WTC11 (cell line): ENCODE measurements at regions not wholly inside any gene's neighbourhood (a gene's known extent, or its start where the extent isn't known, plus 50 kb on each side); places are given as distances from the start of the nearest gene placed in this dataset.

ENCODE experiments used
- CREB1 ChIP-seq: sonication (generic); formaldehyde crosslinking; IDR thresholded peaks from 2 replicates; pipeline ENCODE4 v1.8.0; 2023; ENCODE audit warnings: mild to moderate bottlenecking, missing genetic modification reagents
- IRF2 ChIP-seq: sonication (generic); formaldehyde crosslinking; IDR thresholded peaks from 2 replicates; pipeline ENCODE4 v1.8.0; 2022; ENCODE audit warnings: low read depth, missing genetic modification reagents, borderline replicate concordance
- JUN ChIP-seq: sonication (generic); formaldehyde crosslinking; IDR thresholded peaks from 2 replicates; pipeline ENCODE4 v1.8.0; 2023; ENCODE audit warnings: mild to moderate bottlenecking, missing genetic modification reagents
- NFATC4 ChIP-seq: fragments of 250-450 bp; sonication (Bioruptor Pico); IDR thresholded peaks from 2 replicates; pipeline ENCODE4 v1.9.0; 2021; ENCODE audit warnings: mild to moderate bottlenecking
- SMAD3 ChIP-seq: sonication (generic); formaldehyde crosslinking; IDR thresholded peaks from 2 replicates; pipeline ENCODE4 v1.8.0; 2022; ENCODE audit warnings: missing genetic modification reagents, mild to moderate bottlenecking, borderline replicate concordance
- SMAD4 ChIP-seq: sonication (generic); formaldehyde crosslinking; IDR thresholded peaks from 2 replicates; pipeline ENCODE4 v1.8.0; 2022; ENCODE audit warnings: mild to moderate bottlenecking, missing genetic modification reagents
- TEAD4 ChIP-seq: sonication (generic); formaldehyde crosslinking; IDR thresholded peaks from 2 replicates; pipeline ENCODE4 v1.8.0; 2022; ENCODE audit warnings: mild to moderate bottlenecking, missing genetic modification reagents
- TF ChIP-seq, protein P1 (sequence below): fragments of 200-600 bp; IDR thresholded peaks from 2 replicates; pipeline ENCODE4 v1.8.0; 2022; ENCODE audit warnings: antibody characterized with exemption
- TF ChIP-seq, protein P2 (sequence below): sonication (generic); formaldehyde crosslinking; IDR thresholded peaks from 2 replicates; pipeline ENCODE4 v1.8.1; 2022; ENCODE audit warnings: low read depth, missing genetic modification reagents, borderline replicate concordance
- TF ChIP-seq, protein P3 (sequence below): sonication (generic); formaldehyde crosslinking; IDR thresholded peaks from 2 replicates; pipeline ENCODE4 v1.8.1; 2023; ENCODE audit warnings: mild to moderate bottlenecking, missing genetic modification reagents, moderate library complexity
- TF ChIP-seq, protein P4 (sequence below): sonication (generic); formaldehyde crosslinking; IDR thresholded peaks from 2 replicates; pipeline ENCODE4 v1.8.0; 2023; ENCODE audit warnings: mild to moderate bottlenecking, missing genetic modification reagents
- TF ChIP-seq, protein P5 (sequence below): sonication (generic); formaldehyde crosslinking; IDR thresholded peaks from 2 replicates; pipeline ENCODE4 v1.8.0; 2022; ENCODE audit warnings: mild to moderate bottlenecking, missing genetic modification reagents

DNA sequence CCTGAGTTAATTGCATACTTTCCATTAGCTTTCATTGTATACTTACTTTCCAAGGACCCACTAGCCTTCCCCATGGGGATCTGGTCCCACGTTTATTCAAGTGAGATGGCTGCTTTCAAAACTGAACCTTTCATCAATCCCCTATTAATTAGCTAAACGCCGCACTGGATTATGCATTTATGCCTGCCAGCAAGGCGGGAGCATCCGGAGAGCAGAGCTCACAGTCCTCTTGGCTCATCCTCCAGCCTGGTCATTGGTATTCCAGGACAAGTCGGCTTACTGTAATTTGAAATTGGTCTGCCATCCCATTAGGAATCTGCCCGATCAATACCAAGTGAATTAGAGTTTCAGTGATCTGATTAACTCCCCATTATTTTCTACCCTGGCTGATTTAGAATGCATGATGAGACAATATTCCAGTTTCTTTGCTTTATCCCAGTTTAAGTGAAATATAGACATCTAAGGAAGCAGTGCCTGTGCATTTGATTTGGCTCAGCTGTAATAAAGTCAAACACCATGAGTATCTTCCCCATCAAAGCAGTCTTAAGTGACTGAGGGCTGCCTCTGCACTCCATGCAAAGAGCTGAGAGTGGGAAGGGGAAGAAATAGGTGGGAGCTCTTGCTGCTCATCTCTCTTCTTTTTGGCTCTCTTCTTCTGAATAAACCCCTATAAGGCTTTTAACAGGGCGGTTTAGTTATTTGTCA, 411.4 kb downstream of the GPAT3 start:
- TF ChIP-seq IRF2 (CRISPR knock-in tag) (no peak), SMAD3 (CRISPR knock-in tag) (no peak), SMAD4 (no peak), NFATC4 (CRISPR knock-in tag) (no peak), TEAD4 (CRISPR knock-in tag) (no peak), JUN (CRISPR knock-in tag) (no peak), CREB1 (CRISPR knock-in tag) (no peak)
- TF ChIP-seq, protein P1, sequence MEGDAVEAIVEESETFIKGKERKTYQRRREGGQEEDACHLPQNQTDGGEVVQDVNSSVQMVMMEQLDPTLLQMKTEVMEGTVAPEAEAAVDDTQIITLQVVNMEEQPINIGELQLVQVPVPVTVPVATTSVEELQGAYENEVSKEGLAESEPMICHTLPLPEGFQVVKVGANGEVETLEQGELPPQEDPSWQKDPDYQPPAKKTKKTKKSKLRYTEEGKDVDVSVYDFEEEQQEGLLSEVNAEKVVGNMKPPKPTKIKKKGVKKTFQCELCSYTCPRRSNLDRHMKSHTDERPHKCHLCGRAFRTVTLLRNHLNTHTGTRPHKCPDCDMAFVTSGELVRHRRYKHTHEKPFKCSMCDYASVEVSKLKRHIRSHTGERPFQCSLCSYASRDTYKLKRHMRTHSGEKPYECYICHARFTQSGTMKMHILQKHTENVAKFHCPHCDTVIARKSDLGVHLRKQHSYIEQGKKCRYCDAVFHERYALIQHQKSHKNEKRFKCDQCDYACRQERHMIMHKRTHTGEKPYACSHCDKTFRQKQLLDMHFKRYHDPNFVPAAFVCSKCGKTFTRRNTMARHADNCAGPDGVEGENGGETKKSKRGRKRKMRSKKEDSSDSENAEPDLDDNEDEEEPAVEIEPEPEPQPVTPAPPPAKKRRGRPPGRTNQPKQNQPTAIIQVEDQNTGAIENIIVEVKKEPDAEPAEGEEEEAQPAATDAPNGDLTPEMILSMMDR = no peak
- TF ChIP-seq, protein P2, sequence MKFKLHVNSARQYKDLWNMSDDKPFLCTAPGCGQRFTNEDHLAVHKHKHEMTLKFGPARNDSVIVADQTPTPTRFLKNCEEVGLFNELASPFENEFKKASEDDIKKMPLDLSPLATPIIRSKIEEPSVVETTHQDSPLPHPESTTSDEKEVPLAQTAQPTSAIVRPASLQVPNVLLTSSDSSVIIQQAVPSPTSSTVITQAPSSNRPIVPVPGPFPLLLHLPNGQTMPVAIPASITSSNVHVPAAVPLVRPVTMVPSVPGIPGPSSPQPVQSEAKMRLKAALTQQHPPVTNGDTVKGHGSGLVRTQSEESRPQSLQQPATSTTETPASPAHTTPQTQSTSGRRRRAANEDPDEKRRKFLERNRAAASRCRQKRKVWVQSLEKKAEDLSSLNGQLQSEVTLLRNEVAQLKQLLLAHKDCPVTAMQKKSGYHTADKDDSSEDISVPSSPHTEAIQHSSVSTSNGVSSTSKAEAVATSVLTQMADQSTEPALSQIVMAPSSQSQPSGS (CRISPR knock-in tag) = no peak
- TF ChIP-seq, protein P3, sequence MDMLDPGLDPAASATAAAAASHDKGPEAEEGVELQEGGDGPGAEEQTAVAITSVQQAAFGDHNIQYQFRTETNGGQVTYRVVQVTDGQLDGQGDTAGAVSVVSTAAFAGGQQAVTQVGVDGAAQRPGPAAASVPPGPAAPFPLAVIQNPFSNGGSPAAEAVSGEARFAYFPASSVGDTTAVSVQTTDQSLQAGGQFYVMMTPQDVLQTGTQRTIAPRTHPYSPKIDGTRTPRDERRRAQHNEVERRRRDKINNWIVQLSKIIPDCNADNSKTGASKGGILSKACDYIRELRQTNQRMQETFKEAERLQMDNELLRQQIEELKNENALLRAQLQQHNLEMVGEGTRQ (CRISPR knock-in tag) = no peak
- TF ChIP-seq, protein P4, sequence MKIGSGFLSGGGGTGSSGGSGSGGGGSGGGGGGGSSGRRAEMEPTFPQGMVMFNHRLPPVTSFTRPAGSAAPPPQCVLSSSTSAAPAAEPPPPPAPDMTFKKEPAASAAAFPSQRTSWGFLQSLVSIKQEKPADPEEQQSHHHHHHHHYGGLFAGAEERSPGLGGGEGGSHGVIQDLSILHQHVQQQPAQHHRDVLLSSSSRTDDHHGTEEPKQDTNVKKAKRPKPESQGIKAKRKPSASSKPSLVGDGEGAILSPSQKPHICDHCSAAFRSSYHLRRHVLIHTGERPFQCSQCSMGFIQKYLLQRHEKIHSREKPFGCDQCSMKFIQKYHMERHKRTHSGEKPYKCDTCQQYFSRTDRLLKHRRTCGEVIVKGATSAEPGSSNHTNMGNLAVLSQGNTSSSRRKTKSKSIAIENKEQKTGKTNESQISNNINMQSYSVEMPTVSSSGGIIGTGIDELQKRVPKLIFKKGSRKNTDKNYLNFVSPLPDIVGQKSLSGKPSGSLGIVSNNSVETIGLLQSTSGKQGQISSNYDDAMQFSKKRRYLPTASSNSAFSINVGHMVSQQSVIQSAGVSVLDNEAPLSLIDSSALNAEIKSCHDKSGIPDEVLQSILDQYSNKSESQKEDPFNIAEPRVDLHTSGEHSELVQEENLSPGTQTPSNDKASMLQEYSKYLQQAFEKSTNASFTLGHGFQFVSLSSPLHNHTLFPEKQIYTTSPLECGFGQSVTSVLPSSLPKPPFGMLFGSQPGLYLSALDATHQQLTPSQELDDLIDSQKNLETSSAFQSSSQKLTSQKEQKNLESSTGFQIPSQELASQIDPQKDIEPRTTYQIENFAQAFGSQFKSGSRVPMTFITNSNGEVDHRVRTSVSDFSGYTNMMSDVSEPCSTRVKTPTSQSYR (CRISPR knock-in tag) = no peak
- TF ChIP-seq, protein P5, sequence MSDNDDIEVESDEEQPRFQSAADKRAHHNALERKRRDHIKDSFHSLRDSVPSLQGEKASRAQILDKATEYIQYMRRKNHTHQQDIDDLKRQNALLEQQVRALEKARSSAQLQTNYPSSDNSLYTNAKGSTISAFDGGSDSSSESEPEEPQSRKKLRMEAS (CRISPR knock-in tag) = no peak
